Left lung (tissue), 4 donors: ENCODE measurements at regions not wholly inside any gene's neighbourhood (a gene's known extent, or its start where the extent isn't known, plus 50 kb on each side); places are given as distances from the start of the nearest gene placed in this dataset.

Source experiments
- ATAC-seq: fragments of 200-7000 bp; cut with Tn5 transposase; one replicate; pipeline ENCODE4 v1.9.1; 2020; ENCODE audit warnings: moderate library complexity
- DNase-seq, 4 donors: peaks; one replicate each; pipeline ENCODE4 v3.0.0-alpha.2; 2013 to 2020
- H3K27ac ChIP-seq, 2 donors: fragments of 200-600 bp; sonication (generic) in 1 of 2; one replicate each; pipeline versions ENCODE4 v1.5.0 to v1.8.0; 2020 to 2021
- H3K27me3 ChIP-seq, 2 donors: fragments of 200-600 bp; sonication (generic) in 1 of 2; one replicate each; pipeline versions ENCODE4 v1.5.0 to v1.8.0; 2020 to 2021
- H3K36me3 ChIP-seq, 2 donors: fragments of 200-600 bp; sonication (generic) in 1 of 2; one replicate each; pipeline versions ENCODE4 v1.5.0 to v1.8.0; 2020 to 2021
- H3K4me1 ChIP-seq, 2 donors: fragments of 200-600 bp; one replicate each; pipeline ENCODE4 v1.8.0; 2021
- H3K4me3 ChIP-seq, 2 donors: fragments of 200-600 bp; sonication (generic) in 1 of 2; one replicate each; pipeline versions ENCODE4 v1.5.0 to v1.8.0; 2020 to 2021; ENCODE audit warnings: mild to moderate bottlenecking in 1 of 2
- H3K9me3 ChIP-seq, 2 donors: fragments of 200-600 bp; sonication (generic) in 1 of 2; one replicate each; pipeline versions ENCODE4 v1.5.0 to v1.8.0; 2020 to 2021
- intact Hi-C, 2 donors: fragments of 100-400 bp; cut with DNase I; formaldehyde crosslinking; loops; one replicate each; pipeline versions ENCODE4 v1.11.2 to v1.14.2; 2022
- TF ChIP-seq, protein P1 (sequence below), 2 donors: fragments of 200-600 bp; sonication (generic) in 1 of 2; IDR thresholded peaks; one replicate each; pipeline versions ENCODE4 v1.5.0 to v1.8.0; 2021; ENCODE audit warnings: antibody characterized with exemption in 2 of 2
- donor health status: DM: no; HTN: yes; CAD: no.
- donor health status: DM: no; HTN: no; CAD: no.

DNA sequence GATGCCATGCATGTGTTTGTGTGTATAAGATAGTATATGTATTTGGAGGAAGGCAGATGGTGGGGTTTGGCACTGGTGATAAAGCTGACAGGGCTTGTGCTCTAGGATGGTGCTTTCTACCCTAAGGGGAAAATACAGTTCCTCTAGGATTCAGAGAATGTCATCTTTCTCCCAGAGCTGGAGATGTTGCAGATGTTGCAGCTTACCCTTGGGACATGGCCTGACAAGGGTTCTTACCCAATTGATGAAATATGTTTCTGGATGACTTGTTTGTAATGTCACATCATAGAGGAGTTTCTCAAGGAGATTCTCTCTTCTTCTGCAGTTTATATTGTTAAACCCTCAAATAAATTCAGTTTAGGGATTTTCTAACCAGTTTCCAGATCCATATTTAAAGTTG is 52.5 kb upstream of the PITX2 start:
- intact Hi-C loops, result no loop called here
- no peak overlapping the region for H3K27ac ChIP-seq
- no peaks in the 10 kb centered on the region for H3K27me3 ChIP-seq
- H3K4me3 ChIP-seq, result no peak overlapping the region
- H3K9me3 ChIP-seq, result no peaks in the 10 kb centered on the region
- H3K4me1 ChIP-seq, result no peaks in the 10 kb centered on the region
- DNase-seq (no peak), ATAC-seq (no peak)
- no peaks in the 10 kb centered on the region for H3K36me3 ChIP-seq
- TF ChIP-seq, protein P1, sequence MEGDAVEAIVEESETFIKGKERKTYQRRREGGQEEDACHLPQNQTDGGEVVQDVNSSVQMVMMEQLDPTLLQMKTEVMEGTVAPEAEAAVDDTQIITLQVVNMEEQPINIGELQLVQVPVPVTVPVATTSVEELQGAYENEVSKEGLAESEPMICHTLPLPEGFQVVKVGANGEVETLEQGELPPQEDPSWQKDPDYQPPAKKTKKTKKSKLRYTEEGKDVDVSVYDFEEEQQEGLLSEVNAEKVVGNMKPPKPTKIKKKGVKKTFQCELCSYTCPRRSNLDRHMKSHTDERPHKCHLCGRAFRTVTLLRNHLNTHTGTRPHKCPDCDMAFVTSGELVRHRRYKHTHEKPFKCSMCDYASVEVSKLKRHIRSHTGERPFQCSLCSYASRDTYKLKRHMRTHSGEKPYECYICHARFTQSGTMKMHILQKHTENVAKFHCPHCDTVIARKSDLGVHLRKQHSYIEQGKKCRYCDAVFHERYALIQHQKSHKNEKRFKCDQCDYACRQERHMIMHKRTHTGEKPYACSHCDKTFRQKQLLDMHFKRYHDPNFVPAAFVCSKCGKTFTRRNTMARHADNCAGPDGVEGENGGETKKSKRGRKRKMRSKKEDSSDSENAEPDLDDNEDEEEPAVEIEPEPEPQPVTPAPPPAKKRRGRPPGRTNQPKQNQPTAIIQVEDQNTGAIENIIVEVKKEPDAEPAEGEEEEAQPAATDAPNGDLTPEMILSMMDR (IDR thresholded peaks at IDR 0.05), result no peak

DNA sequence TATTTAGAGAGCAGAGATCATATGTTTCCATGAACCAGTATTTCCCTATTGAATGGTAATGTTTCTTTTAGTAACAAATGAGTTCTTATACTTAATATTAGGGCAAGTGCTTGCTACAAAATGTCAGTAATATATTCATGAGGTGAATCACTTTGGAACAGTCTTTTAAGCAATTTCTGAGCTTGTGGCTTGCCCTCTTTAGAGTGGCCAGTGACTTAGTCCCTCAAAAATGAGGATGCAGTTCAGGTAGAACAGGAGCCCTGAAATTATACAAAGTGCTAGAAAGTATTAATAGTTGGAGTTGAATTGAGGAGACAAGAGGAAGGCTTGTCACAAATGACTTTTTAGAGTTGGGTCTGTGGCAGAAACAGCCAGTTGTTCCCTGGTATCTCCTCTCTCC is 53.4 kb upstream of the PITX2 start:
- intact Hi-C loops, result no loop called here
- DNase-seq, result no peak
- ATAC-seq, result no peak
- no peaks in the 10 kb centered on the region for H3K9me3 ChIP-seq
- no peaks in the 10 kb centered on the region for H3K27me3 ChIP-seq
- H3K27ac ChIP-seq, result no peak overlapping the region
- no peak overlapping the region for H3K4me3 ChIP-seq
- no peaks in the 10 kb centered on the region for H3K4me1 ChIP-seq
- TF ChIP-seq, protein P1 (IDR thresholded peaks at IDR 0.05), result no peak
- H3K36me3 ChIP-seq, result no peaks in the 10 kb centered on the region

DNA sequence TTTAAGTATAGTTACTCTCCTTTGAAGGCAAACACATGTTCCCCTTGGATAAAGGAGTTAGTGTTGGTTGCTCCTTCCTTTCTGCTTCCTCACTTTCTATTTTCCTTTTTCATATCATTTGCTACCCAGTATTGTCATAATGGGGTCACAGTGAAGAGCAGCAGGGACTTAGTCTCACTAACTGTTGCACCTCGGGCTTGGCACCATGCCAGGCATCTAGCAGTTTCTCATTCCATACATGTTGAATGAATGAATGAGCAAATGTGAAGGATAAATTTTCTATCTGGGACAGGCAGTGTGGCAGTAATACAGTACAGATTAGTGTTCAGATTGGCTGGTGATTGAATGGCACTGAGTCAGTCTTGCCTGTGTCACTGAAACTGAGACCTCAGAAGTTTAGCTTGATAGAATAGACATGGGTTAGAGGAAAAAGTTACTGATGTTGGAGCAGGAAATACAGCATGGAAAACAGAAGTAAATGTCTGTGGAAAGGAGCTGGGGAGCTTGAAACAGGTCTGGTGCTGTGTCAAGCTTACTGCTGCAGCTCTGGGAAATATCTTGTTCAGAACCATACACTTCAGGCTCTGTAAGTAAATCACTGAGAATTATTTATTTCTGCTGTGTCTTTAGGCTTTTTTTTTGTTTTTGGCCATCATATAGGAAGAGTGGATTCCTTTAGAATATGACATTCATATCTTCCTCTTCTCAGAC is 55.8 kb upstream of the PITX2 start:
- ATAC-seq (no peak), DNase-seq (no peak)
- intact Hi-C loops, result no loop called here
- Histone ChIP-seq H3K9me3 (no peaks in the 10 kb centered on the region), H3K27ac (no peak overlapping the region), H3K27me3 (no peaks in the 10 kb centered on the region), H3K4me3 (no peak overlapping the region), H3K4me1 (no peaks in the 10 kb centered on the region), H3K36me3 (no peaks in the 10 kb centered on the region)
- TF ChIP-seq, protein P1 (IDR thresholded peaks at IDR 0.05), result no peak

DNA sequence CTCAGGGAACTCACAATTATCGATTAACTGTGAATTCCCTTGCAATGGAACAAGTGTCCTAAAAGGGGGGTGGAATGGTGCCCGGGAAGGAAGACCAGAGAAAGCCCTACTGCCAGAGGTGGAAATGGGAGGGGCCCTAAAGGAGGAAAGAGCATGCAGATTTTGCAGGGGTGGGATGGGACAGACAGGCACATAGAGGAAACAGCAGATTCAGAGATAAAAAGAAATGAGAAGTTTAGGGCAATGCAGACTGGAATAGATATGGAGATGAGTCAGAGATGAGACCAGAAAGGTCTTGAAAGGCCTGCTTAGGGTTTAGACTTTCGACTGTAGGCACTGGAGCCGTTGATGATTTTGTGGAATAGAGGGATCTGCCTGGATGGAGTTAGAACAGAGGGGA is 57.4 kb upstream of the PITX2 start:
- H3K36me3 ChIP-seq, result no peaks in the 10 kb centered on the region
- no peaks in the 10 kb centered on the region for H3K4me1 ChIP-seq
- TF ChIP-seq, protein P1 (IDR thresholded peaks at IDR 0.05), result no peak
- ATAC-seq, result no peak
- no peak overlapping the region for H3K27ac ChIP-seq
- no peak for DNase-seq
- intact Hi-C loops, result no loop called here
- H3K4me3 ChIP-seq, result no peak overlapping the region
- H3K27me3 ChIP-seq, result no peaks in the 10 kb centered on the region
- H3K9me3 ChIP-seq, result no peaks in the 10 kb centered on the region

DNA sequence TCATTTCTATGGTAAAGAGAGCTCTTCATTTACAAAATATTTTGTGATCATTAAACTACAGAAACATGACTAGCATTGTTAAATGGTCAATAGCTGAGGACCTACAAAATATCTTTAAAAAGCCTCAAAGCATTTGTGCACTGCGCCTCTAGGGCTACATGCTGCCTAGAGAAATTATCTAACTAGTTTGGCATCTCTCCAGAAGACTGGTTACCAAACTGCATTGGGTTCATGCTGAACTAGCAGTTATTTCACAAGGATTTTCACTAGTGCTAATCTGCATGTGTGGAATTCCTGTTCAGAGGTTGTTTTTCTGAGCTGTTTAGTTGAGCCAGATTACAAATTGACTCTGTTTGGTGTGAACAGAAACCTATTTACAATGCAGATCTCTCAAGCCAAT is 58.5 kb upstream of the PITX2 start:
- Histone ChIP-seq H3K27me3 (no peaks in the 10 kb centered on the region), H3K27ac (no peak overlapping the region), H3K9me3 (no peaks in the 10 kb centered on the region), H3K4me1 (no peaks in the 10 kb centered on the region), H3K4me3 (no peak overlapping the region), H3K36me3 (no peaks in the 10 kb centered on the region)
- TF ChIP-seq, protein P1 (IDR thresholded peaks at IDR 0.05), result no peak
- no peak for ATAC-seq
- intact Hi-C loops, result no loop called here
- DNase-seq, result no peak
